ENCODE measurements at regions not wholly inside any gene's neighbourhood (a gene's known extent, or its start where the extent isn't known, plus 50 kb on each side); places are given as distances from the start of the nearest gene placed in this dataset.

DNA sequence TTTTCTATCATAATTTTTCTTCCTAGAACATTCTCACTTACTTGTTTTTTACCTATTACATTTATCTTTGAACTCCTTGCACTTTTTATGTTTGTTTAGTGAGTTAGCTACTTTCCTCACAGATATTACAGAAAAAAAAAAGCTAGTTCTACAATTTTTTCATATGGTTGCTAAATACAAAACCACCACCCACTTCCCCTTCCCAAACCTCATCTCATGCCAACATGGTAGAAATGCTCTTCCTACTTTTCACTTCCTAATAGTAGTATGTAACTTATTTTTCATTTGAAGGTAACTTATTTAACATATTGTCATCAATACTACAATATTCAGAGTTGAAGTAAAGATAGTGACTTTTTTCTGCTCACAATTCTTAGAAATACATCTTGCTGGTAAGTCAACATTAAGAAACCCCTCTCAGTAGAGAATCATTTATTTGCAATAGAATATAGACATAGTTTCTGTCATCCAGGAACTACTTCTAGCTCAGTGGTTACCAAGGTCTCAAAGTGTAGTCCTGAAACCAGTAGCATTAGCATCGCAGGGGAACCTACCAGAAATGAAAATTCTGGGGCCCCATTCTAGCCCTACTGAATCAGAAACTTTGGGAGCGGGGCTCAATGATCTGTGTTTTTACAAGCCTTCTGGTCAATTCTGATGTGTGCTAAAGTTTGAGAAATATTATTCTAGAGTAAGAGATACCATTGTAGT lies 1124.6 kb downstream of the DTWD2 start:
- TF ChIP-seq, protein P1, sequence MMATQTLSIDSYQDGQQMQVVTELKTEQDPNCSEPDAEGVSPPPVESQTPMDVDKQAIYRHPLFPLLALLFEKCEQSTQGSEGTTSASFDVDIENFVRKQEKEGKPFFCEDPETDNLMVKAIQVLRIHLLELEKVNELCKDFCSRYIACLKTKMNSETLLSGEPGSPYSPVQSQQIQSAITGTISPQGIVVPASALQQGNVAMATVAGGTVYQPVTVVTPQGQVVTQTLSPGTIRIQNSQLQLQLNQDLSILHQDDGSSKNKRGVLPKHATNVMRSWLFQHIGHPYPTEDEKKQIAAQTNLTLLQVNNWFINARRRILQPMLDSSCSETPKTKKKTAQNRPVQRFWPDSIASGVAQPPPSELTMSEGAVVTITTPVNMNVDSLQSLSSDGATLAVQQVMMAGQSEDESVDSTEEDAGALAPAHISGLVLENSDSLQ (IDR thresholded peaks at IDR 0.05), result no peak
- TF ChIP-seq SUZ12 (IDR thresholded peaks at IDR 0.05) (no peak), HDGF (IDR thresholded peaks at IDR 0.05; ENCODE audit: borderline replicate concordance) (no peak), CTBP1 (IDR thresholded peaks at IDR 0.05; ENCODE audit: borderline replicate concordance) (no peak), L3MBTL2 (conservative IDR thresholded peaks at IDR 0.05) (no peak)

Measured in HEK293T (cell line).